ENCODE measurements at regions not wholly inside any gene's neighbourhood (a gene's known extent, or its start where the extent isn't known, plus 50 kb on each side); places are given as distances from the start of the nearest gene placed in this dataset.

- TF ChIP-seq MYC (IDR thresholded peaks at IDR 0.05; ENCODE audit: low read depth, low read length), result no peak
- TF ChIP-seq MYC (CRISPR knock-in tag; IDR thresholded peaks at IDR 0.05; ENCODE audit: borderline replicate concordance, low read depth), result 0 out of 2 replicates have a peak, but pooled peaks have one; percentile 16
- TF ChIP-seq ZNF584 (CRISPR knock-in tag; IDR thresholded peaks at IDR 0.05; ENCODE audit: low read depth), result no peak
- no peak for TF ChIP-seq MAFK (IDR thresholded peaks at IDR 0.05; ENCODE audit: low read length)
- peak; percentile 54; the same call in 1 of the 2 replicates for TF ChIP-seq TEAD4 (IDR thresholded peaks at IDR 0.05; ENCODE audit: low read length)
- TF ChIP-seq TEAD4 (CRISPR knock-in tag; IDR thresholded peaks at IDR 0.05; ENCODE audit: borderline replicate concordance), result no peak
- no peak for TF ChIP-seq PKNOX1 (IDR thresholded peaks at IDR 0.05)
- peak; percentile 64 for TF ChIP-seq DPF2 (IDR thresholded peaks at IDR 0.05)
- no peak for TF ChIP-seq ZNF780A (CRISPR knock-in tag; IDR thresholded peaks at IDR 0.05)
- TF ChIP-seq HDAC3 (IDR thresholded peaks at IDR 0.05; ENCODE audit: borderline replicate concordance, partially characterized antibody), result no peak
- no peak for TF ChIP-seq SP1 (CRISPR knock-in tag; IDR thresholded peaks at IDR 0.05)
- TF ChIP-seq ESRRB (CRISPR knock-in tag; IDR thresholded peaks at IDR 0.05; ENCODE audit: borderline replicate concordance), result no peak
- peak; percentile 72; the same call in 1 of the 2 replicates for TF ChIP-seq SMARCE1 (IDR thresholded peaks at IDR 0.05)
- no peak for TF ChIP-seq ZNF398 (CRISPR knock-in tag; IDR thresholded peaks at IDR 0.05)
- TF ChIP-seq CREB3L1 (IDR thresholded peaks at IDR 0.05; ENCODE audit: borderline replicate concordance, low read depth), result no peak
- 0 out of 2 replicates have a peak, but pooled peaks have one; percentile 29 for TF ChIP-seq ZNF395 (CRISPR knock-in tag; IDR thresholded peaks at IDR 0.05)
- no peak for TF ChIP-seq PHF21A (IDR thresholded peaks at IDR 0.05; ENCODE audit: borderline replicate concordance, low read depth)
- TF ChIP-seq SOX6 (IDR thresholded peaks at IDR 0.05), result peak; percentile 54
- TF ChIP-seq NUFIP1 (IDR thresholded peaks at IDR 0.05; ENCODE audit: partially characterized antibody), result no peak
- peak; percentile 66 for TF ChIP-seq TCF3 (CRISPR knock-in tag; IDR thresholded peaks at IDR 0.05)
- peak; percentile 72 for TF ChIP-seq FOSL1 (tag; conservative IDR thresholded peaks at IDR 0.05)
- TF ChIP-seq ZNF280A (IDR thresholded peaks at IDR 0.05; ENCODE audit: low read depth, partially characterized antibody), result no peak
- peak; percentile 63; the same call in 1 of the 2 replicates for TF ChIP-seq CBFA2T3 (IDR thresholded peaks at IDR 0.05)
Measured at GRCh38 chr6:4420160-4420865, 284.9 kb upstream of the ECI2 start (continued).

Measured in K562 (cell line).